Esophagus muscularis mucosa (tissue), 3 donors: ENCODE measurements at regions not wholly inside any gene's neighbourhood (a gene's known extent, or its start where the extent isn't known, plus 50 kb on each side); places are given as distances from the start of the nearest gene placed in this dataset.

Source experiments
- CTCF ChIP-seq, 3 experiments: fragments of 200-600 bp in 2 of 3; fragments of 450-650 bp in 1 of 3; sonication (generic) in 2 of 3; IDR thresholded peaks; one replicate each; pipeline ENCODE4 v1.5.1; 2017 to 2019; ENCODE audit warnings: antibody characterized with exemption in 3 of 3, mild to moderate bottlenecking in 2 of 3, moderate library complexity in 1 of 3
- POLR2A ChIP-seq: fragments of 450-650 bp; IDR thresholded peaks from one replicate; pipeline ENCODE4 v1.6.1; 2017; ENCODE audit warnings: antibody characterized with exemption, moderate library complexity, mild to moderate bottlenecking, low read depth

- no peak for TF ChIP-seq CTCF (IDR thresholded peaks at IDR 0.05)
- TF ChIP-seq POLR2A, result no peak
Measured at GRCh38 chr12:13345722-13346121, 149.2 kb downstream of the EMP1 start.
